Nucleus accumbens (tissue), 56 donors: ENCODE measurements at regions not wholly inside any gene's neighbourhood (a gene's known extent, or its start where the extent isn't known, plus 50 kb on each side); places are given as distances from the start of the nearest gene placed in this dataset.

Source experiments
- DNase-seq, 56 donors: peaks; one replicate each; lab custom pipeline; 2025; lab: John Stamatoyannopoulos, UW

GRCh38 chr10:128870830-128871597 lies 596.0 kb upstream of the MGMT start:
- DNase-seq: no peak

- DNase-seq: no peak
Measured at GRCh38 chr10:128871671-128872231, 595.3 kb upstream of the MGMT start.

- no peak for DNase-seq
Measured at GRCh38 chr10:128873411-128874054, 593.5 kb upstream of the MGMT start.

GRCh38 chr10:128874331-128874730 lies 592.7 kb upstream of the MGMT start:
- no peak for DNase-seq

- DNase-seq: no peak
Measured at GRCh38 chr10:128875030-128875744, 591.9 kb upstream of the MGMT start.

- no peak for DNase-seq
Measured at GRCh38 chr10:128875956-128876736, 590.9 kb upstream of the MGMT start.

- DNase-seq: no peak
Measured at GRCh38 chr10:128877141-128877540, 589.9 kb upstream of the MGMT start.

GRCh38 chr10:128877936-128878335 lies 589.1 kb upstream of the MGMT start:
- no peak for DNase-seq

- DNase-seq: no peak
Measured at GRCh38 chr10:128879030-128879429, 588.0 kb upstream of the MGMT start.

GRCh38 chr10:128879441-128880140 lies 587.5 kb upstream of the MGMT start:
- no peak for DNase-seq

GRCh38 chr10:128880159-128880725 lies 586.8 kb upstream of the MGMT start:
- no peak for DNase-seq

GRCh38 chr10:128881086-128881485 lies 586.0 kb upstream of the MGMT start:
- DNase-seq: no peak

- DNase-seq: no peak
Measured at GRCh38 chr10:128883231-128884032, 583.6 kb upstream of the MGMT start.

GRCh38 chr10:128884033-128884425 lies 583.0 kb upstream of the MGMT start:
- DNase-seq: no peak

- no peak for DNase-seq
Measured at GRCh38 chr10:128884496-128885072, 582.5 kb upstream of the MGMT start.

GRCh38 chr10:128885573-128886555 lies 581.2 kb upstream of the MGMT start:
- no peak for DNase-seq

GRCh38 chr10:128887856-128888255 lies 579.2 kb upstream of the MGMT start:
- DNase-seq: no peak
